ENCODE measurements at regions not wholly inside any gene's neighbourhood (a gene's known extent, or its start where the extent isn't known, plus 50 kb on each side); places are given as distances from the start of the nearest gene placed in this dataset.
A peak's percentile ranks its signal among the peaks of the same experiment; 100 is the strongest.
"Not testable (repeated sequence)": the region's sequence is repeated elsewhere in the genome, so short reads cannot be mapped to it uniquely, and the experiment has no call there.

DNA sequence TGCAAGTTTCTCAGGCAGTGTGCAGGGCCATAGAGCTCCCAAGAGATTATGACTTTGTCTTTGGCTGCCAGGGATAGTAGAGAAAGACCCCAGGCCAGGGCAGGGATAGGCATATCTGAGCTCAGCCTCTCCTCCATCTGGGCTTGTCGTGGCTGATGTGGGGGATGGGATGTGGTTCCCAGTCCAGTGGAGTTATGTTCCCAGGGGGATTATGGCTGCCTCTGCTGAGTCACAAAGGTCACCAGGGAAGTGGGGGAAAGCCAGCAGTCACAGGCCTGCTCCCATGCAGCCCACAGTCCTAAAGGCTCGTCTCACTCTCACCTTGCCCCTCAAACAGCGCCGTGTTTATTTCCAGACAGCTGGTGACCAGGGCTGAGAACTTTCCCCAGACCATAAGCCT lies 354.9 kb downstream of the SI start:
- TF ChIP-seq, protein P1, sequence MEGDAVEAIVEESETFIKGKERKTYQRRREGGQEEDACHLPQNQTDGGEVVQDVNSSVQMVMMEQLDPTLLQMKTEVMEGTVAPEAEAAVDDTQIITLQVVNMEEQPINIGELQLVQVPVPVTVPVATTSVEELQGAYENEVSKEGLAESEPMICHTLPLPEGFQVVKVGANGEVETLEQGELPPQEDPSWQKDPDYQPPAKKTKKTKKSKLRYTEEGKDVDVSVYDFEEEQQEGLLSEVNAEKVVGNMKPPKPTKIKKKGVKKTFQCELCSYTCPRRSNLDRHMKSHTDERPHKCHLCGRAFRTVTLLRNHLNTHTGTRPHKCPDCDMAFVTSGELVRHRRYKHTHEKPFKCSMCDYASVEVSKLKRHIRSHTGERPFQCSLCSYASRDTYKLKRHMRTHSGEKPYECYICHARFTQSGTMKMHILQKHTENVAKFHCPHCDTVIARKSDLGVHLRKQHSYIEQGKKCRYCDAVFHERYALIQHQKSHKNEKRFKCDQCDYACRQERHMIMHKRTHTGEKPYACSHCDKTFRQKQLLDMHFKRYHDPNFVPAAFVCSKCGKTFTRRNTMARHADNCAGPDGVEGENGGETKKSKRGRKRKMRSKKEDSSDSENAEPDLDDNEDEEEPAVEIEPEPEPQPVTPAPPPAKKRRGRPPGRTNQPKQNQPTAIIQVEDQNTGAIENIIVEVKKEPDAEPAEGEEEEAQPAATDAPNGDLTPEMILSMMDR (IDR thresholded peaks at IDR 0.05), result no peak
- TF ChIP-seq POLR2A (IDR thresholded peaks at IDR 0.05) (no peak), EP300 (IDR thresholded peaks at IDR 0.05) (no peak), POLR2AphosphoS5 (IDR thresholded peaks at IDR 0.05) (no peak)
- Histone ChIP-seq H3K9me3 (no peaks in the 10 kb centered on the region), H3K4me3 (no peak overlapping the region), H3K36me3 (no peaks in the 10 kb centered on the region), H3K4me1 (no peaks in the 10 kb centered on the region), H3K27me3 (no peaks in the 10 kb centered on the region), H3K27ac (no peak overlapping the region)
- no peak for DNase-seq
- 75% methylated on average over 3 to 4 of the region's 4 CpGs for WGBS, 2 donors
- no peak for ATAC-seq (ENCODE audit: low FRiP score in 2 of 2)

DNA sequence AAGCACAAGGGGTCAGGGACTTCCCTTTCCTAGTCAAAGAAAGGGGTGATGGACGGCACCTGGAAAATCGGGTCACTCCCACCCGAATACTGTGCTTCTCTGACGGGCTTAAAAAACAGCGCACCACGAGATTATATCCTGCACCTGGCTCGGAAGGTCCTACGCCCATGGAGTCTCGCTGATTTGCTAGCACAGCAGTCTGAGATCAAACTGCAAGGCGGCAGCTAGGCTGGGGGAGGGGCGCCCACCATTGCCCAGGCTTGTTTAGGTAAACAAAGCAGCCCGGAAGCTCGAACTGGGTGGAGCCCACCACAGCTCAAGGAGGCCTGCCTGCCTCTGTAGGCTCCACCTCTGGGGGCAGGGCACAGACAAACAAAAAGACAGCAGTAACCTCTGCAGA lies 375.5 kb downstream of the SI start:
- H3K36me3 ChIP-seq; H3K9me3 ChIP-seq; H3K27me3 ChIP-seq; H3K4me1 ChIP-seq; H3K27ac ChIP-seq; ATAC-seq (ENCODE audit: low FRiP score in 2 of 2); H3K4me3 ChIP-seq: not testable (repeated sequence)
- peak in 1 of 2 donors; percentile 37 for DNase-seq
- WGBS, 2 donors, result 77 to 80% methylated on average over 10 to 12 of the region's 13 CpGs

DNA sequence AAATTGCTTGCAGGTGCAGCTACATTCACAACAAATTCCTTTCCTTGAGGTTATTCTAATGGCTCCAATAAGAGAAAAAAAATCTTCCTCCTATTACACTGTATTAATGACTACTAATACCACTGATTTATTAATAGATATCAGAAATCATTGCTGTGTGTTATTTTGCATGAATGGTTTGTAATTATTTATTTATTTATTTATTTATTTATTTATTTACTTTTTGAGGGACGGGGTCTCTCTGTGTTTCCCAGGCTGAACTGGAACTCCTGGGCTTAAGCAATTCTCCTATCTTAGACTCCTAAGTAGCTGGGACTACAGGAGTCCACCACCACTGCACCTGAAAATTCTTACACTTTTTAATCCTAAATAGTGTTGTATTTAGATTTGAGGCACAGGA lies 390.4 kb downstream of the SI start:
- Histone ChIP-seq H3K27me3 (no peaks in the 10 kb centered on the region), H3K4me3 (no peak overlapping the region), H3K4me1 (no peaks in the 10 kb centered on the region), H3K27ac (no peak overlapping the region), H3K9me3 (no peaks in the 10 kb centered on the region), H3K36me3 (no peaks in the 10 kb centered on the region)
- no peak for ATAC-seq (ENCODE audit: low FRiP score in 2 of 2)
- DNase-seq, result no peak
- TF ChIP-seq, protein P1 (IDR thresholded peaks at IDR 0.05), result no peak
- TF ChIP-seq EP300 (IDR thresholded peaks at IDR 0.05) (no peak), POLR2AphosphoS5 (IDR thresholded peaks at IDR 0.05) (no peak), POLR2A (IDR thresholded peaks at IDR 0.05) (no peak)
- WGBS, 2 donors, result 63 to 67% methylated on average over 1 of the region's 1 CpG

DNA sequence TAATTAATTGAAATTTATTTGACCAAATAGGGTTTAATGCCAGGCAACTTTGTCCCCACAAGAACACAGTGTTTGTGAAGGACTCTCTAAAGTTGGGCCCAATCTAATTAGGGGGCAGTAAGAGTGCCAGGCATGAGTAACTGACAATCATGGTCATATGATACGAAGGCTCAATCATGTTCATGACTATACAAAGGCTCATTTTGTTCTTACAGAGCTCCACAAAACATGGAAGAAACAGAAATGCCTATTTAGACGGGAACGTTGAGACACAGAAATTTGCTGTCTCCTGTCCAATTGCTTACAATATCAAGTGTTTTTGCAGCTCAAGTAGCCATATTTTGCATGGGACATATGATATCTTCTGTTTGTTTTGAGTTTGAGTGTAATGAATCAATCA lies 391.1 kb downstream of the SI start:
- Histone ChIP-seq H3K27me3 (no peaks in the 10 kb centered on the region), H3K27ac (no peak overlapping the region), H3K36me3 (no peaks in the 10 kb centered on the region), H3K9me3 (no peaks in the 10 kb centered on the region), H3K4me3 (no peak overlapping the region), H3K4me1 (no peaks in the 10 kb centered on the region)
- ATAC-seq (ENCODE audit: low FRiP score in 2 of 2) (no peak), DNase-seq (no peak)
- TF ChIP-seq POLR2AphosphoS5 (IDR thresholded peaks at IDR 0.05) (no peak), POLR2A (IDR thresholded peaks at IDR 0.05) (no peak), EP300 (IDR thresholded peaks at IDR 0.05) (no peak)
- TF ChIP-seq, protein P1 (IDR thresholded peaks at IDR 0.05), result no peak
- WGBS, 2 donors, result 63 to 81% methylated on average over 3 of the region's 3 CpGs

DNA sequence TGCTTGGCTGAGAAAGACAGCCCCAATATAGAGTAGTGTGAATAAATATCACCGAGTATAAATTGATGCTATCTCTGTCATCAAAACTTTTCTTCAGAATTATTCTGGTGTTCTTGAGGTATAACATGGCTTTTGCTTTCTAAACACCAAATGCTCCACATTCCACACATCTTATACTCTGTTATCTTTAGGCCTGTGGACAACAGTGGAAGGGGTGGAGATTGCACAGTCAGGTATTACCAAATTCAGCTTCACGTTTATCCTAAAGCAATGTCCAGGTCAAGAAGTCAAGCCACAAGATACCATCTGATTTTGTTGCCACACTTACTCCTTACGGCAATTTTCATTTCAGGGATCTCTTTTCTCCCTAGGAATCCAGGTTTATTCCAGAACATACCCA lies 394.8 kb downstream of the SI start:
- no peaks in the 10 kb centered on the region for H3K27me3 ChIP-seq
- no peaks in the 10 kb centered on the region for H3K36me3 ChIP-seq
- DNase-seq, result no peak
- no peak overlapping the region for H3K27ac ChIP-seq
- 54 to 64% methylated on average over 3 of the region's 3 CpGs for WGBS, 2 donors
- no peaks in the 10 kb centered on the region for H3K4me1 ChIP-seq
- no peak for ATAC-seq (ENCODE audit: low FRiP score in 2 of 2)
- no peaks in the 10 kb centered on the region for H3K9me3 ChIP-seq
- TF ChIP-seq POLR2A (IDR thresholded peaks at IDR 0.05) (no peak), POLR2AphosphoS5 (IDR thresholded peaks at IDR 0.05) (no peak), EP300 (IDR thresholded peaks at IDR 0.05) (no peak)
- TF ChIP-seq, protein P1 (IDR thresholded peaks at IDR 0.05), result no peak
- no peak overlapping the region for H3K4me3 ChIP-seq
